CD14-positive monocyte (primary cell): ENCODE measurements at regions not wholly inside any gene's neighbourhood (a gene's known extent, or its start where the extent isn't known, plus 50 kb on each side); places are given as distances from the start of the nearest gene placed in this dataset.

Source experiments
- DNase-seq, 3 donors: peaks; one replicate each; pipeline ENCODE4 v3.0.0-alpha.2; 2011 to 2022
- H2AFZ ChIP-seq: 2 replicates; pipeline ENCODE4 v1.6.0; 2012; ENCODE audit warnings: mild to moderate bottlenecking, low read depth, low read length, inconsistent platforms; ENCODE audit not compliant: insufficient read depth, poor library complexity, severe bottlenecking
- H3K27ac ChIP-seq, 2 donors: 1 replicate in 1 of 2; 2 replicates in 1 of 2; pipeline ENCODE4 v1.5.1; 2012 to 2013; ENCODE audit warnings: low read length in 2 of 2, control low read depth in 1 of 2, inconsistent platforms in 1 of 2, low read depth in 1 of 2, mild to moderate bottlenecking in 1 of 2
- H3K27me3 ChIP-seq, 2 donors: one replicate each; pipeline versions ENCODE4 v1.6.0 to v1.6.1; 2011 to 2013; ENCODE audit warnings: low read length in 2 of 2; ENCODE audit not compliant: control insufficient read depth in 2 of 2, insufficient read depth in 2 of 2
- H3K36me3 ChIP-seq, 2 donors: replicated peaks in 1 of 2; 1 replicate in 1 of 2; 2 replicates in 1 of 2; pipeline versions ENCODE4 v1.5.1 to v1.6.1; 2012 to 2013; ENCODE audit warnings: low read length in 2 of 2, control low read depth in 1 of 2, inconsistent platforms in 1 of 2, mild to moderate bottlenecking in 1 of 2; ENCODE audit not compliant: insufficient read depth in 2 of 2, control insufficient read depth in 1 of 2
- H3K4me1 ChIP-seq, 2 donors: 1 replicate in 1 of 2; 2 replicates in 1 of 2; pipeline versions ENCODE4 v1.5.1 to v1.6.1; 2012 to 2013; ENCODE audit warnings: low read length in 2 of 2, control low read depth in 1 of 2, inconsistent platforms in 1 of 2, mild to moderate bottlenecking in 1 of 2, moderate library complexity in 1 of 2; ENCODE audit not compliant: insufficient read depth in 2 of 2, control insufficient read depth in 1 of 2
- H3K4me2 ChIP-seq: replicated peaks from 2 replicates; pipeline ENCODE3; 2012; ENCODE audit warnings: low read length, moderate library complexity, mild to moderate bottlenecking; ENCODE audit not compliant: poor library complexity, severe bottlenecking; ENCODE audit errors: extremely low read depth
- H3K4me3 ChIP-seq, 3 experiments: fragments of 200-600 bp in 1 of 3; sonication (generic) in 1 of 3; replicated peaks in 1 of 3; 1 replicate in 2 of 3; 2 replicates in 1 of 3; pipeline ENCODE4 v1.5.1; 2011 to 2013; ENCODE audit warnings: low read length in 3 of 3, mild to moderate bottlenecking in 3 of 3, control low read depth in 2 of 3, low read depth in 2 of 3, inconsistent platforms in 1 of 3, moderate library complexity in 1 of 3
- H3K79me2 ChIP-seq: 2 replicates; pipeline ENCODE4 v1.6.0; 2012; ENCODE audit warnings: mild to moderate bottlenecking, control low read depth, inconsistent platforms, low read length, moderate library complexity; ENCODE audit not compliant: insufficient read depth
- H3K9ac ChIP-seq: 2 replicates; pipeline ENCODE4 v1.6.0; 2017; ENCODE audit warnings: low read length, mild to moderate bottlenecking; ENCODE audit not compliant: insufficient read depth, poor library complexity, severe bottlenecking
- H3K9me3 ChIP-seq, 2 donors: replicated peaks in 1 of 2; 1 replicate in 1 of 2; 2 replicates in 1 of 2; pipeline versions ENCODE4 v1.5.1 to v1.6.1; 2012 to 2013; ENCODE audit warnings: low read length in 2 of 2, control low read depth in 1 of 2; ENCODE audit not compliant: control insufficient read depth in 1 of 2, insufficient read depth in 1 of 2
- H4K20me1 ChIP-seq: 2 replicates; pipeline ENCODE4 v1.6.0; 2012; ENCODE audit warnings: mild to moderate bottlenecking, low read length, control low read depth, moderate library complexity; ENCODE audit not compliant: insufficient read depth
- H3K27ac Mint-ChIP-seq, 7 donors: one replicate each; pipeline ENCODE4 v1.8.0; 2020; ENCODE audit warnings: mild to moderate bottlenecking in 7 of 7, mixed read lengths in 7 of 7, moderate library complexity in 6 of 7, inconsistent platforms in 2 of 7
- H3K27me3 Mint-ChIP-seq, 3 donors: one replicate each; pipeline ENCODE4 v1.8.0; 2021 to 2022; ENCODE audit warnings: low read depth in 3 of 3, mild to moderate bottlenecking in 3 of 3, mixed read lengths in 3 of 3, moderate library complexity in 3 of 3, inconsistent platforms in 1 of 3
- H3K36me3 Mint-ChIP-seq, 2 donors: one replicate each; pipeline ENCODE4 v1.8.0; 2020; ENCODE audit warnings: mixed read lengths in 2 of 2, inconsistent platforms in 1 of 2, mild to moderate bottlenecking in 1 of 2
- H3K4me1 Mint-ChIP-seq: one replicate; pipeline ENCODE4 v1.8.0; 2020; ENCODE audit warnings: mild to moderate bottlenecking, mixed read lengths
- H3K4me3 Mint-ChIP-seq, 2 donors: one replicate each; pipeline ENCODE4 v1.8.0; 2020; ENCODE audit warnings: mild to moderate bottlenecking in 2 of 2, mixed read lengths in 2 of 2, moderate library complexity in 1 of 2
- H3K9me3 Mint-ChIP-seq, 7 donors: one replicate each; pipeline ENCODE4 v1.8.0; 2020 to 2022; ENCODE audit warnings: mixed read lengths in 7 of 7, mild to moderate bottlenecking in 6 of 7, moderate library complexity in 6 of 7, inconsistent platforms in 2 of 7
- WGBS: methylation state at CpG from one replicate; pipeline ENCODE4 v1.1.5; 2013; ENCODE audit warnings: missing lambda C conversion rate; ENCODE audit not compliant: insufficient coverage; 5-methylcytosine and 5-hydroxymethylcytosine counted together
- intact Hi-C, 2 donors: fragments of 100-400 bp; cut with micrococcal nuclease; formaldehyde crosslinking; loops; one replicate each; pipeline versions ENCODE4 v1.15.0 to v1.15.1; 2023
- TF ChIP-seq, protein P1 (sequence below): fragments of 200-600 bp; IDR thresholded peaks from one replicate; pipeline ENCODE4 v1.8.0; 2022; ENCODE audit warnings: antibody characterized with exemption, mild to moderate bottlenecking

GRCh38 chr6:169082817-169083507 is 170.7 kb downstream of the THBS2 start:
- no peaks in the 10 kb centered on the region for H3K4me1 Mint-ChIP-seq
- no peaks in the 10 kb centered on the region for H4K20me1 ChIP-seq
- no peaks in the 10 kb centered on the region for H3K27me3 Mint-ChIP-seq
- H3K27ac Mint-ChIP-seq, result peak overlapping the region in 1 of 7 donors; percentile 47
- H3K9ac ChIP-seq, result no peak overlapping the region
- intact Hi-C loops, result no loop called here
- TF ChIP-seq, protein P1, sequence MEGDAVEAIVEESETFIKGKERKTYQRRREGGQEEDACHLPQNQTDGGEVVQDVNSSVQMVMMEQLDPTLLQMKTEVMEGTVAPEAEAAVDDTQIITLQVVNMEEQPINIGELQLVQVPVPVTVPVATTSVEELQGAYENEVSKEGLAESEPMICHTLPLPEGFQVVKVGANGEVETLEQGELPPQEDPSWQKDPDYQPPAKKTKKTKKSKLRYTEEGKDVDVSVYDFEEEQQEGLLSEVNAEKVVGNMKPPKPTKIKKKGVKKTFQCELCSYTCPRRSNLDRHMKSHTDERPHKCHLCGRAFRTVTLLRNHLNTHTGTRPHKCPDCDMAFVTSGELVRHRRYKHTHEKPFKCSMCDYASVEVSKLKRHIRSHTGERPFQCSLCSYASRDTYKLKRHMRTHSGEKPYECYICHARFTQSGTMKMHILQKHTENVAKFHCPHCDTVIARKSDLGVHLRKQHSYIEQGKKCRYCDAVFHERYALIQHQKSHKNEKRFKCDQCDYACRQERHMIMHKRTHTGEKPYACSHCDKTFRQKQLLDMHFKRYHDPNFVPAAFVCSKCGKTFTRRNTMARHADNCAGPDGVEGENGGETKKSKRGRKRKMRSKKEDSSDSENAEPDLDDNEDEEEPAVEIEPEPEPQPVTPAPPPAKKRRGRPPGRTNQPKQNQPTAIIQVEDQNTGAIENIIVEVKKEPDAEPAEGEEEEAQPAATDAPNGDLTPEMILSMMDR, result no peak
- H3K36me3 ChIP-seq, result no peaks in the 10 kb centered on the region
- no peaks in the 10 kb centered on the region for H3K27me3 ChIP-seq
- no peak overlapping the region for H3K4me2 ChIP-seq
- H2AFZ ChIP-seq, result no peak overlapping the region
- no peak overlapping the region for H3K27ac ChIP-seq
- no peak for DNase-seq
- H3K79me2 ChIP-seq, result no peaks in the 10 kb centered on the region
- peaks cover 10 to 28% of the 10 kb centered on the region in 2 donors for H3K9me3 ChIP-seq
- H3K36me3 Mint-ChIP-seq, result no peaks in the 10 kb centered on the region
- H3K4me3 ChIP-seq, result no peak overlapping the region
- H3K4me1 ChIP-seq, result no peaks in the 10 kb centered on the region
- H3K9me3 Mint-ChIP-seq, result peaks cover 4 to 24% (median 8%) of the 10 kb centered on the region in 7 donors
- WGBS, result 92% methylated on average over 5 of the region's 7 CpGs
- H3K4me3 Mint-ChIP-seq, result no peak overlapping the region

DNA sequence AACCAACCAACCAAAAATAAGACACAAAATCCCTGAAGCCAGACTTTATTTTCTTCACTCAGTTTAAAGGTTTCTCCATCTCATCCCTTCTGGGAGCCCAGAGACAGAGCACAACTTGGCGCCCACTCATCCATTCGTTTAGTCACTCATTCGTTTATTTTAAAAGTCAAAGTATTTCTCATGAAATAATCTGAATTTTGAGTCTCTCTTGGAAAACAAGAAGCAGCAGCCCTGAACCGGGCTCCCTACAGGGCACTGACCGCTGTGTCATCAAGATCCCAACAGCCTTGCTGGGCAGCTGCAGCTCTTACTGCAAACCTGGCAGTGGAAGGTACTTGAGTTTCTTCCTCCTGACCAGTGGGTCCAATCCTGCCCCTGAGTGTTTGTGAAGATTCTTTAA is 171.6 kb downstream of the THBS2 start:
- H3K36me3 Mint-ChIP-seq, result no peaks in the 10 kb centered on the region

More for the DNA sequence above, 171.6 kb downstream of the THBS2 start:
- Mint-ChIP-seq H3K9me3 (peaks cover 4 to 22% (median 8%) of the 10 kb centered on the region in 7 donors), H3K4me1 (no peaks in the 10 kb centered on the region), H3K27me3 (no peaks in the 10 kb centered on the region), H3K4me3 (peak overlapping the region in 1 of 2 donors; percentile 18), H3K27ac (no peak overlapping the region)
- Histone ChIP-seq H3K79me2 (no peaks in the 10 kb centered on the region), H4K20me1 (no peaks in the 10 kb centered on the region), H3K9me3 (peaks cover 2 to 28% of the 10 kb centered on the region in 2 donors), H3K36me3 (no peaks in the 10 kb centered on the region), H3K4me2 (no peak overlapping the region), H3K4me3 (no peak overlapping the region), H3K27me3 (no peaks in the 10 kb centered on the region), H3K27ac (no peak overlapping the region), H2AFZ (no peak overlapping the region), H3K9ac (no peak overlapping the region), H3K4me1 (no peaks in the 10 kb centered on the region)
- WGBS, result 94% methylated on average over 5 of the region's 5 CpGs
- TF ChIP-seq, protein P1, result no peak
- intact Hi-C loops, result no loop called here
- no peak for DNase-seq
